Stimulated activated CD4-positive, alpha-beta T cell treated with anti-CD3 and anti-CD28 coated beads, TNF-alpha, amount 100 ng/mL, for 1 hour (primary cell): ENCODE measurements at regions not wholly inside any gene's neighbourhood (a gene's known extent, or its start where the extent isn't known, plus 50 kb on each side); places are given as distances from the start of the nearest gene placed in this dataset.
"Not testable (repeated sequence)": the region's sequence is repeated elsewhere in the genome, so short reads cannot be mapped to it uniquely, and the experiment has no call there.

Experiments used
- DNase-seq, 3 donors: peaks; one replicate each; pipeline ENCODE4 v3.0.0-alpha.2; 2020; ENCODE audit warnings: low read depth in 3 of 3, low spot score in 1 of 3

GRCh38 chr3:105223815-105224214, 142.9 kb upstream of the ALCAM start:
- DNase-seq = no peak

DNA sequence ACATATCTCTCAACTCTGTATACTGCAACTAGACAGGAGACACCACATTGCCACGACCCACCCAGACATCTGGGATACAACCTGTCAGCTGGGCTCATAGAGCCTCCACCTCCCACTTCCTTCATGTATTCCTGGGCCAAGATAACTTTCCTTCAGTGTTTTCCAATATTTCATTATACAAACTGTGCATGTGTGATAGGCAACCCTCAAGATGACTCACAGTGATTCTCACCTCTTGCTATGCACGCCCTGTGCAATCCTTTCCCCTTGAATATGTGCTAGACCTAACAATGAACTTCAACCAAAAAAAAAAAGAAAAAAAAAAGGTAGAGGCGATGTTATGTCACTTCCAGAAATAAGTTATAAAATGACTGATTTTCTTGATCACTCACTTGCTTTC, 138.0 kb upstream of the ALCAM start:
- no peak for DNase-seq

- no peak for DNase-seq
Observed at GRCh38 chr3:105232553-105232952, 134.2 kb upstream of the ALCAM start.

DNA sequence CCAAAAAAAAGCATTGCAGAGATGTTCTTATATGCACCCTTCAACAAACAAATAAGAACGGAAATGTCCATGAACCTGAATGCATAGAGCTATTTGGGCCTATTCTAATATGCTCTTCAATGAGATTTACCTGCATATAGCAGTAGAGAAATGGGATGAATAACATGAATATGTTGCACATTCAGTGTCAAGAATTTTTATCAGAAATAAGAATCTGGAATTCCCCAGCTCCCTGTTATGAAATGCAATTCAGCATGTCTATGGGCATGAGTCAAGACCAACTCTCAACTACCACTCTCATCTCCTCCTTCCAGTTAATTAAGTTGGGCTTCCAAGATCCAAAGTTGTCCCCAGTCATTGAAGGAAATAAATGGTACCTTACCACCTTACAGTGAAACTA, 133.7 kb upstream of the ALCAM start:
- no peak for DNase-seq

GRCh38 chr3:105235221-105235620, 131.5 kb upstream of the ALCAM start:
- DNase-seq = no peak

- DNase-seq = no peak
Observed at GRCh38 chr3:105235785-105236184, 130.9 kb upstream of the ALCAM start.

DNA sequence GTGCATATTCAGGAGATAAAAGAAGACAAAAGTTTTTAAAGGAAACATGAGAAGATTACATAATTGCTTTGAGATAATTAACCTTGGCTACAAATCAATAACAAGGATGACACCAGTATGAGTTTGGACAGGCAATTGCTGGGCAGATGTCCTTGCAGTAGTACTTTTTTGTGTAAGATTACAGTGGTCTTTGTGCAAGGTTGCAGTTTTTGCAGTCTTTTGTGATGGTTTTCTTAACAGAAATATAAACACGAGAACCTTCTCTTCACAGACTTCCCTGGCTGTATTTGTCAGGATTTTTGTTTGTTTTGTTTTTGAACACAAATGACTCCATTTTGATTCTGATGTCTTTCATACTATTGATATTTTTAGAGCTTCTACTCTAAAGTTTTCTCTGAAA, 128.3 kb upstream of the ALCAM start:
- no peak for DNase-seq

- DNase-seq = no peak
Observed at GRCh38 chr3:105243076-105243475, 123.6 kb upstream of the ALCAM start.

GRCh38 chr3:105246536-105246935, 120.2 kb upstream of the ALCAM start:
- DNase-seq = no peak

GRCh38 chr3:105253225-105253624, 113.5 kb upstream of the ALCAM start:
- no peak for DNase-seq

DNA sequence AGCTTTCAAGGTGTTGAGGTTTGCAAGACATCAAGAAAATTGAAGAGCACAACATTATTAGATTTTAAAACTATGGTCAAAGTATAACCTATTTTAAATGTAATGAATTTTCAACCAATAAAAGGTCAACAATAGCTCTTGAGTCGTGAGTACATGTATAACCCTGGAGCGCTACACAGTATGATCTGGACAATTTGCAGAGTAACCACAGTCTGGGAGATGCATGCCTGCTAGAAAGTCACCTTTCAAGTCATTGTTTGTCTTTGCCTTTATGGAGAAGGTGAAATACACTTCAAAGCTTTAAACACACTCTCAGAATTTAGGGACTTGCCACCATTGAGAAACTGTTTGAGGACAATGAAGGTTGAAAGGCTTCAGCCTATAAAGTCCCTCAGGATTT, 112.6 kb upstream of the ALCAM start:
- no peak for DNase-seq

- DNase-seq = no peak
Observed at GRCh38 chr3:105255350-105255749, 111.4 kb upstream of the ALCAM start.

DNA sequence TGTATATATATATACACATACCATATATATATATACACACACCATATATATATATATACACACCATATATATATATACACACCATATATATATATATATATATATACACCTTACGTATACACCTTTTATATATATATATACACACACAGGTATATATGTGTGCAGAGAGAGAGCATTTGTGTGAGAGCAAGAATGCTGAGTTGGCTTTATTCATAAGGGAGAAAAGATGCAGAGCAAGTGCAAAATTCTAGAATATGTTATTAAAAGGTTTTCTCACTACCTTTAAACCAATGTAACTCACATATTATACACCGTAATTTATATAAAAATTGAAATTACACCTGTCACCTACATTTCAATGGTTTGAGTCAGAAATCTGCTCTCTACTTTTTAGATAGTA, 107.2 kb upstream of the ALCAM start:
- no peak for DNase-seq

DNA sequence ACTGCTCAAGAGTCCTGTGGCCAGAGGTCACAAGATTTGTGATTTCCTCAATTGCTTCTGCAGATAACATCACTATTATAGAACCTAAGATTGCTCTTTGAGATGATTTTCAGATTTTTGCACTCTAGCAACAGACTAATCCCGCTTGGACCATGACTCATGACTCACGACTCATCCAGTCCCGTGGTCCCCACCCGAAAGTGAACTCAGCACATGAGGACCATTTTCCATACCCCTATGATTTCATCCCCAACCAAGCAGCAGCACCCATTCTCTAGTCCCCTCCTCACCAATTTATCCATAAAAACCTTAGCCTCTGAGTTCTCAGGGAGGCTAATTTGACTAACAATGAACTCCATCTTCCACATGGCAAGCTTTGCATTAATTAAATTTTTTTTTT, 106.3 kb upstream of the ALCAM start:
- DNase-seq = no peak

DNA sequence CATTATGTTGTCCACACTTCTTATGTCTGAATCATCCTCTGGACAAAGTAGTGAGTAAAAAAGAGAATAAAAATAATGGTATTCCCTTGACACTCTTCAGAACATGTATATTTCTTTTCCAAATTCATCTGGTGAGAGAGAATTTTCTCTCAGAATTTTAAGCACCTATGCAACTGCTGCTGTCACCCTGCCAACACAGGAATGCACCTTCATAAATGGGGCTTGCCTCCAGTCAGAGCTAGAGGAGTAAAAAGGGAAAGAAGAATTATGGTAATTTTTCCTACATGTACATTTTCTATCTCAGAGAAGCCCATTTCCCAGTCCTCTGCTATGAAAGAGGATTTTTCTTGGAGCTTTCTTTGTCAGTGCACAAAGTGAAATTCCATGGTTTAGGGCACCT, 92.2 kb upstream of the ALCAM start:
- DNase-seq = no peak

GRCh38 chr3:105274958-105275357, 91.8 kb upstream of the ALCAM start:
- no peak for DNase-seq

- no peak for DNase-seq
Observed at GRCh38 chr3:105277656-105278055, 89.1 kb upstream of the ALCAM start.

- no peak for DNase-seq
Observed at GRCh38 chr3:105278688-105279087, 88.0 kb upstream of the ALCAM start.

DNA sequence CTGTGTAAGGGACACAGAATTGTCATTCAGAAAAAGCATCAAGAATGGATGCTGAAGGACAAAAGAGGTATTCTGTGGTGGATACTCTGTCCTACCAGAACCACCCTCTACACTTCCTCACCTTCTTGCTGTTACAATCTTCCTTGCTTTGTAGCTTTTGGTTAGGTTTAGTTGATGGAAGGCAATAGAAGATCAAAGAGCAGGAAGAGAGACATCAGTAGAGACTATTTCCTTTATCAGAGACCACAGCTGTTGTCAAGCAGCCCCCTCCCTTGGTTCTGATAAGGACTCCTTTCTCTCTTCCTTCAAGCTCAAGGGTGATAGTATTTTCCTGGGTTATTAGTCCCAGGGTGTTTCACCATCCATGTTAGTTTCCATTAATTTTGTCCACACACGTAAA, 84.7 kb upstream of the ALCAM start:
- DNase-seq = no peak

GRCh38 chr3:105284876-105285275, 81.8 kb upstream of the ALCAM start:
- DNase-seq = no peak

- DNase-seq = no peak
Observed at GRCh38 chr3:105285653-105286241, 81.0 kb upstream of the ALCAM start.

DNA sequence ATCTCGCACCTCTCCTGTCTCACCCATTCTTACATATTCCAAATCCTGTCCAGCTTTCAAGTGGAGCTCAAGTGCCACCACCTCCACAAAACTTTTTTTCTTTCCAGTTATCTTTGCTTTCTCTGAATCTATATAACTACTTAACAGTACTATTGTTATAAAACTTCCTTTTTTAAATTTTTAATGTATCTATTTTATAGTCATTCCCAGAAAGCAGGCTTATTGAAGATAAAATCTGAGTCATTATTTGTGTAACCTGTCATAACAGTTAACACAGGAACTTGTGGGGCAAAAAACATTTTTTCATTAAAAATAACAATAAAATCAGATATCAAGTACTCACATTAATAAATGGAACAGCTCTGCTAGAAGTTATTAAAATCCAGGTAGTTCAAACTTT, 73.3 kb upstream of the ALCAM start:
- no peak for DNase-seq

- not testable (repeated sequence) for DNase-seq
Observed at GRCh38 chr3:105296182-105296822, 70.4 kb upstream of the ALCAM start.
